CD14-positive monocyte (primary cell): ENCODE measurements at regions not wholly inside any gene's neighbourhood (a gene's known extent, or its start where the extent isn't known, plus 50 kb on each side); places are given as distances from the start of the nearest gene placed in this dataset.

ENCODE experiments used
- DNase-seq, 3 donors: peaks; one replicate each; pipeline ENCODE4 v3.0.0-alpha.2; 2011 to 2022
- H2AFZ ChIP-seq: 2 replicates; pipeline ENCODE4 v1.6.0; 2012; ENCODE audit warnings: mild to moderate bottlenecking, low read depth, low read length, inconsistent platforms; ENCODE audit not compliant: insufficient read depth, poor library complexity, severe bottlenecking
- H3K27ac ChIP-seq, 2 donors: 1 replicate in 1 of 2; 2 replicates in 1 of 2; pipeline ENCODE4 v1.5.1; 2012 to 2013; ENCODE audit warnings: low read length in 2 of 2, control low read depth in 1 of 2, inconsistent platforms in 1 of 2, low read depth in 1 of 2, mild to moderate bottlenecking in 1 of 2
- H3K27me3 ChIP-seq, 2 donors: one replicate each; pipeline versions ENCODE4 v1.6.0 to v1.6.1; 2011 to 2013; ENCODE audit warnings: low read length in 2 of 2; ENCODE audit not compliant: control insufficient read depth in 2 of 2, insufficient read depth in 2 of 2
- H3K36me3 ChIP-seq, 2 donors: replicated peaks in 1 of 2; 1 replicate in 1 of 2; 2 replicates in 1 of 2; pipeline versions ENCODE4 v1.5.1 to v1.6.1; 2012 to 2013; ENCODE audit warnings: low read length in 2 of 2, control low read depth in 1 of 2, inconsistent platforms in 1 of 2, mild to moderate bottlenecking in 1 of 2; ENCODE audit not compliant: insufficient read depth in 2 of 2, control insufficient read depth in 1 of 2
- H3K4me1 ChIP-seq, 2 donors: 1 replicate in 1 of 2; 2 replicates in 1 of 2; pipeline versions ENCODE4 v1.5.1 to v1.6.1; 2012 to 2013; ENCODE audit warnings: low read length in 2 of 2, control low read depth in 1 of 2, inconsistent platforms in 1 of 2, mild to moderate bottlenecking in 1 of 2, moderate library complexity in 1 of 2; ENCODE audit not compliant: insufficient read depth in 2 of 2, control insufficient read depth in 1 of 2
- H3K4me2 ChIP-seq: replicated peaks from 2 replicates; pipeline ENCODE3; 2012; ENCODE audit warnings: low read length, moderate library complexity, mild to moderate bottlenecking; ENCODE audit not compliant: poor library complexity, severe bottlenecking; ENCODE audit errors: extremely low read depth
- H3K4me3 ChIP-seq, 3 experiments: fragments of 200-600 bp in 1 of 3; sonication (generic) in 1 of 3; replicated peaks in 1 of 3; 1 replicate in 2 of 3; 2 replicates in 1 of 3; pipeline ENCODE4 v1.5.1; 2011 to 2013; ENCODE audit warnings: low read length in 3 of 3, mild to moderate bottlenecking in 3 of 3, control low read depth in 2 of 3, low read depth in 2 of 3, inconsistent platforms in 1 of 3, moderate library complexity in 1 of 3
- H3K79me2 ChIP-seq: 2 replicates; pipeline ENCODE4 v1.6.0; 2012; ENCODE audit warnings: mild to moderate bottlenecking, control low read depth, inconsistent platforms, low read length, moderate library complexity; ENCODE audit not compliant: insufficient read depth
- H3K9ac ChIP-seq: 2 replicates; pipeline ENCODE4 v1.6.0; 2017; ENCODE audit warnings: low read length, mild to moderate bottlenecking; ENCODE audit not compliant: insufficient read depth, poor library complexity, severe bottlenecking
- H3K9me3 ChIP-seq, 2 donors: replicated peaks in 1 of 2; 1 replicate in 1 of 2; 2 replicates in 1 of 2; pipeline versions ENCODE4 v1.5.1 to v1.6.1; 2012 to 2013; ENCODE audit warnings: low read length in 2 of 2, control low read depth in 1 of 2; ENCODE audit not compliant: control insufficient read depth in 1 of 2, insufficient read depth in 1 of 2
- H4K20me1 ChIP-seq: 2 replicates; pipeline ENCODE4 v1.6.0; 2012; ENCODE audit warnings: mild to moderate bottlenecking, low read length, control low read depth, moderate library complexity; ENCODE audit not compliant: insufficient read depth
- H3K27ac Mint-ChIP-seq, 7 donors: one replicate each; pipeline ENCODE4 v1.8.0; 2020; ENCODE audit warnings: mild to moderate bottlenecking in 7 of 7, mixed read lengths in 7 of 7, moderate library complexity in 6 of 7, inconsistent platforms in 2 of 7
- H3K27me3 Mint-ChIP-seq, 3 donors: one replicate each; pipeline ENCODE4 v1.8.0; 2021 to 2022; ENCODE audit warnings: low read depth in 3 of 3, mild to moderate bottlenecking in 3 of 3, mixed read lengths in 3 of 3, moderate library complexity in 3 of 3, inconsistent platforms in 1 of 3
- H3K36me3 Mint-ChIP-seq, 2 donors: one replicate each; pipeline ENCODE4 v1.8.0; 2020; ENCODE audit warnings: mixed read lengths in 2 of 2, inconsistent platforms in 1 of 2, mild to moderate bottlenecking in 1 of 2
- H3K4me1 Mint-ChIP-seq: one replicate; pipeline ENCODE4 v1.8.0; 2020; ENCODE audit warnings: mild to moderate bottlenecking, mixed read lengths
- H3K4me3 Mint-ChIP-seq, 2 donors: one replicate each; pipeline ENCODE4 v1.8.0; 2020; ENCODE audit warnings: mild to moderate bottlenecking in 2 of 2, mixed read lengths in 2 of 2, moderate library complexity in 1 of 2
- H3K9me3 Mint-ChIP-seq, 7 donors: one replicate each; pipeline ENCODE4 v1.8.0; 2020 to 2022; ENCODE audit warnings: mixed read lengths in 7 of 7, mild to moderate bottlenecking in 6 of 7, moderate library complexity in 6 of 7, inconsistent platforms in 2 of 7
- WGBS: methylation state at CpG from one replicate; pipeline ENCODE4 v1.1.5; 2013; ENCODE audit warnings: missing lambda C conversion rate; ENCODE audit not compliant: insufficient coverage; 5-methylcytosine and 5-hydroxymethylcytosine counted together
- intact Hi-C, 2 donors: fragments of 100-400 bp; cut with micrococcal nuclease; formaldehyde crosslinking; loops; one replicate each; pipeline versions ENCODE4 v1.15.0 to v1.15.1; 2023
- TF ChIP-seq, protein P1 (sequence below): fragments of 200-600 bp; IDR thresholded peaks from one replicate; pipeline ENCODE4 v1.8.0; 2022; ENCODE audit warnings: antibody characterized with exemption, mild to moderate bottlenecking

DNA sequence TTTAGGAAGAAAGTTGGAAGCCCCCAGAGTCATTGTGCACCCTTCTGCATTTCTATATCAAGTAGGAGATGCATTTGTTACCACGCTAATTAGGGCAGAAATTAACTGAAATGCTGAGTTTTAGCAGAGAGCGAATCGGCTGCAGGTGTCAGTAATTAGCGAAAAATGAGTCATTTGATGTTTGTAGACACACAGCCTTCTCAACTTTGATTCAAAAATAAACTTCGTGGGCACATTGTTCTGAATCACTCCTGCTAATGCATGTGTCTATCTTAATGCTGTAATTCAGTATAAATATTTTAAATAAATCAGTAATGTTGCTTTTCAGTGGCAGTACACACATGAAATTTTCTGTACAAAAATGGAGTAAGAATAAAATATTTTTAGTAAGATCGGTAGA, 109.5 kb upstream of the CARD11 start:
- H3K27me3 ChIP-seq = peaks cover 0 to 3% of the 10 kb centered on the region in 2 donors
- no peak overlapping the region for H2AFZ ChIP-seq
- H3K9me3 ChIP-seq = no peaks in the 10 kb centered on the region
- peaks cover 23 to 27% (median 25%) of the 10 kb centered on the region in 3 donors for H3K27me3 Mint-ChIP-seq
- intact Hi-C loops = loop anchor here (5.0 kb wide), 2 partner anchors 86 to 266 kb away; no protein-coding TSS in a partner anchor
- DNase-seq = no peak
- H3K36me3 ChIP-seq = no peaks in the 10 kb centered on the region
- H3K9ac ChIP-seq = no peak overlapping the region
- H3K27ac Mint-ChIP-seq = no peak overlapping the region
- peaks cover 2% of the 10 kb centered on the region for H3K4me1 Mint-ChIP-seq
- no peak overlapping the region for H3K4me3 ChIP-seq
- H3K79me2 ChIP-seq = no peaks in the 10 kb centered on the region
- H3K4me1 ChIP-seq = no peaks in the 10 kb centered on the region
- H3K36me3 Mint-ChIP-seq = no peaks in the 10 kb centered on the region
- no peak overlapping the region for H3K4me2 ChIP-seq
- H4K20me1 ChIP-seq = no peaks in the 10 kb centered on the region
- no peak overlapping the region for H3K27ac ChIP-seq
- WGBS = 80% methylated on average over 2 of the region's 6 CpGs
- H3K9me3 Mint-ChIP-seq = peaks cover 0 to 2% (median 0%) of the 10 kb centered on the region in 7 donors
- TF ChIP-seq, protein P1, sequence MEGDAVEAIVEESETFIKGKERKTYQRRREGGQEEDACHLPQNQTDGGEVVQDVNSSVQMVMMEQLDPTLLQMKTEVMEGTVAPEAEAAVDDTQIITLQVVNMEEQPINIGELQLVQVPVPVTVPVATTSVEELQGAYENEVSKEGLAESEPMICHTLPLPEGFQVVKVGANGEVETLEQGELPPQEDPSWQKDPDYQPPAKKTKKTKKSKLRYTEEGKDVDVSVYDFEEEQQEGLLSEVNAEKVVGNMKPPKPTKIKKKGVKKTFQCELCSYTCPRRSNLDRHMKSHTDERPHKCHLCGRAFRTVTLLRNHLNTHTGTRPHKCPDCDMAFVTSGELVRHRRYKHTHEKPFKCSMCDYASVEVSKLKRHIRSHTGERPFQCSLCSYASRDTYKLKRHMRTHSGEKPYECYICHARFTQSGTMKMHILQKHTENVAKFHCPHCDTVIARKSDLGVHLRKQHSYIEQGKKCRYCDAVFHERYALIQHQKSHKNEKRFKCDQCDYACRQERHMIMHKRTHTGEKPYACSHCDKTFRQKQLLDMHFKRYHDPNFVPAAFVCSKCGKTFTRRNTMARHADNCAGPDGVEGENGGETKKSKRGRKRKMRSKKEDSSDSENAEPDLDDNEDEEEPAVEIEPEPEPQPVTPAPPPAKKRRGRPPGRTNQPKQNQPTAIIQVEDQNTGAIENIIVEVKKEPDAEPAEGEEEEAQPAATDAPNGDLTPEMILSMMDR = no peak
- no peak overlapping the region for H3K4me3 Mint-ChIP-seq

DNA sequence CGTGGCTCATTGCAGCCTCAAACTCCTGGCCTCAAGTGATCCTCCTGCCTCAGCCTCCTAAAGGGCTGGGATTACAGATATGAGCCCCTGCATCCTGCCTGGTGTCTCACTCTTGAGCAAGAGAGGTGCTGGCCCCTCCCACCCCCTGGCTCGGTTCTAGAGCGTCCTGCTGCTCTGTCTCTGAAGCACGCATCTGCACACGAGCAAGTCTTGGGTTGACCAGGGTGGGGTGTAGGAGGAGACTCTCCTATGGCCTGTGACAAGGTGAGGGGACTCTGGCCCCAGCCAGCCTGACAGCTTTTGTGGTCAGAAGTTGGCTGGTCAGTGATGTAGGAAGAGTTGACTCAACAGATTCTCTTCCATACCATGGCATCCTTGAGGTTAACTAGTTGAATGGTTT, 110.7 kb upstream of the CARD11 start:
- H3K27me3 Mint-ChIP-seq = peaks cover 18 to 20% (median 20%) of the 10 kb centered on the region in 3 donors
- WGBS = 89% methylated on average over 1 of the region's 5 CpGs
- H4K20me1 ChIP-seq = no peaks in the 10 kb centered on the region
- H3K9ac ChIP-seq = no peak overlapping the region
- TF ChIP-seq, protein P1 = no peak
- H2AFZ ChIP-seq = no peak overlapping the region
- H3K9me3 Mint-ChIP-seq = peaks cover 0 to 2% (median 0%) of the 10 kb centered on the region in 7 donors
- H3K4me3 ChIP-seq = no peak overlapping the region
- peaks cover 2% of the 10 kb centered on the region for H3K4me1 Mint-ChIP-seq
- intact Hi-C loops = loop anchor here (5.0 kb wide), 2 partner anchors 87 to 267 kb away; no protein-coding TSS in a partner anchor
- no peaks in the 10 kb centered on the region for H3K4me1 ChIP-seq
- no peaks in the 10 kb centered on the region for H3K79me2 ChIP-seq
- H3K4me2 ChIP-seq = no peak overlapping the region
- H3K27ac ChIP-seq = no peak overlapping the region
- no peak for DNase-seq
- H3K27me3 ChIP-seq = peaks cover 0 to 3% of the 10 kb centered on the region in 2 donors
- H3K9me3 ChIP-seq = no peaks in the 10 kb centered on the region
- H3K36me3 Mint-ChIP-seq = no peaks in the 10 kb centered on the region
- H3K36me3 ChIP-seq = no peaks in the 10 kb centered on the region
- no peak overlapping the region for H3K4me3 Mint-ChIP-seq
- no peak overlapping the region for H3K27ac Mint-ChIP-seq
